ENCODE measurements at regions not wholly inside any gene's neighbourhood (a gene's known extent, or its start where the extent isn't known, plus 50 kb on each side); places are given as distances from the start of the nearest gene placed in this dataset.

DNA sequence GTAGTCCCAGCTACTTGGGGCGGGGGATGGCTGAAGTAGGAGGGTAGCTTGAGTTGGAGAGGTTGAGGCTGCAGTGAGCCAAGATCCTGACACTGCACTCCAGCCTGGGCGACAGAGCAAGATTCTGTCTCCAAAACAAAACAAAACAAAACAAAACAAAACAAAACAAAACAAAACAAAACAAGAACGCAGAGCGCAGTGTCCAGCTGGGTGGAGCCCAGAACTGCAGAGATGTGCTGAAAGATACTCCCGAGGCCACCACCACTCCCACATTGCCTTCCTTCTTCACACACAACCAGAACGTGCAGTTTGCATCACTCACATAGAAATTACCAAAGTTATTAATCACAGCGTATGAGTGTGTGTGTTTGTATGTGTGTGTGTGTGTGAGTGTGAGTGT, 222.9 kb upstream of the ASIC2 start:
- no peak for DNase-seq (ENCODE audit: low read depth)

DNA sequence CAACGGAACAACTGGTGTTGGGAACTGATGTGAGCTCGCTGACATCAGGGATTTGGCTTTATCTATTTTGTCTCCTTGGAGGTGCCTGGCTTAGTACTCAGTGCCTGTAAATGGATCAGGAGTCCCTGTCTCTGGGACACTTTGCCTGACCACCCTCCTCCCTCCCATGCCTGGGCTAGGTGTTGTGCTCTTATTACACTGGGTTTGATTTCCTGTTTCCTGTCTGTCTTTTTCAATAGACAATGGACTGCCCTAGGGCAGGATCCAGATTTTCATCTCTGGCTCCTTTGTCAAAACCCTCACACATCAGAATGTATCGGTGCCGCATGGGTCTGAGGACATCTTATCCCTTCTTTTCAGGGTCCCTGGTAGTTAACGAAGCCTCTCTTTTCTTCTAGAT, 223.6 kb upstream of the ASIC2 start:
- DNase-seq (ENCODE audit: low read depth) = no peak

DNA sequence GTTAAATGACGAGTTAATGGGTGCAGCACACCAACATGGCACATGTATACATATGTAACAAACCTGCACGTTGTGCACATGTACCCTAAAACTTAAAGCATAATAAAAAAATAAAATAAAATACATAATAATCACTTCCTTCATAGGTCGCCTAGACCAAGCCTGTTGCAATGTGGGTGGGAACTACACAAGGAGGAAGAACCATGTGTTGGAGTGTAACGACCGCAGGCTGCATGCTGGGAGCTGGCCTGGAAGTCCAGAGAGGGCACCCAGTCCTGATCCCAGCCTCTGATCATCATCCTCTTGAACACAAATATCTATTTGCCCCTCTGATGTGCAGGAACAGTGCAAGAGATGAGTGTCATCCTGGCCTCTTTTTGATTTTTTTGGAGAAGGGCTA, 224.7 kb upstream of the ASIC2 start:
- DNase-seq (ENCODE audit: low read depth) = no peak

DNA sequence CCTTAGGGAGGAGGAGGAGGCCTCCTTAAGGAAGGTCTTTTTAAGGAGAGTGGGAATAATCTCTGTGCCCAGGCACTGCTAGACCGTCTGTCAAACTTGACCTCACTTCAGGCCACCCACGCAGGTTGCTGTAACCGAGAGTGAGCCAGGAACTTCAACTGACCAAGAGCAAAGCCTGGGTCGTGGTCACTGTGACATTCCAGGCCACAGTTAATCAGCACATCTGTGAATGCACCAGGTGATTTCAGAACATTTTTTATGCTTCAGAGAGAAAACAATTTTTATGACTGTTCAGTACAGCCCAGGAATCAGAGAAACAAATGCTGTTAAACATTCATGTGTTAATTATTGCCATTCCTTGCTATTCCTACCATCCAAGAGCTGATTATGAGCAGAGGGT, 226.6 kb upstream of the ASIC2 start:
- DNase-seq (ENCODE audit: low read depth) = no peak

DNA sequence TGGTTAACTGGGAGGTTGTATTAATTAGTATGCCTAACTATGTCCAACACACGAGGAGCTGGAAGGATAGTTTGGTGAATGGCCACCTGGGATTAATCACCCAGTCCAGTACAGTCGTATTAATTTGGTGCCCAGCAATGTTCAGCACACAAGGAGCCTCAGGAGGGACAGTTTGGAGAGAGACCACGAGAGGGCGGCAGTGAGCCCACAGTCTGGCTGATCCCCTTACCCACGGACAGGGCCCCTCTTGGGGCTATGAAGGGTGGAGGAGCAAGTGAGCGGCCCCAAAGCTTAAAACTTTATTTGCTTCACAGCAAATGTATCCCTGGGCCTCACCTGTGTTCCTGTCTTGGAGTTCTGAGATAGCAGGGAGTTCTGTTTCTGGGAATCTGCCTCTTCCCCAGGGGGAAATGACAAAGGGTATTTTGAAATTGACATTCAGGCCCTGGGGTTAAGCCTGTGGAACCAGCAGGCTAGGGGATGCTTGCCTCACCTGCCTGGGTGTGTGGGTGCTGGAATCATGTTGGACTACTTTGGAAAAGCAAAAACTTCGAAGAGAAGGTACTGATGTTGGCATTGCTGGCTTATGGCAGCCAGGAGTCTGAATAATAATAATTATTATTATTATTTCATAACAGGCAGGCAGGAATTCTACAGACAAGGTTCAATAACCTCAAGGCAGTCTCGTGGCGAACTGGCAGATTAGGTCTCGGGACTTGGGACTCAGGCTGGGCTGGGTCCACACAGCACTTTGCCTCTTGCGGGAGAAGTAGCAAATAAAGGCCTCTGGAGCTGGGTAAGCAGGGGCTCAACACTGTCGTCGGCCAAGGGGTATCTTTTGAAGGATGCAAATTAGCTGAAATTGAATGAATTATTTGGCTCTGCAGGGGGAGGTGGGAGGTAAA, 227.6 kb upstream of the ASIC2 start:
- peak; percentile 1 for DNase-seq (ENCODE audit: low read depth)

DNA sequence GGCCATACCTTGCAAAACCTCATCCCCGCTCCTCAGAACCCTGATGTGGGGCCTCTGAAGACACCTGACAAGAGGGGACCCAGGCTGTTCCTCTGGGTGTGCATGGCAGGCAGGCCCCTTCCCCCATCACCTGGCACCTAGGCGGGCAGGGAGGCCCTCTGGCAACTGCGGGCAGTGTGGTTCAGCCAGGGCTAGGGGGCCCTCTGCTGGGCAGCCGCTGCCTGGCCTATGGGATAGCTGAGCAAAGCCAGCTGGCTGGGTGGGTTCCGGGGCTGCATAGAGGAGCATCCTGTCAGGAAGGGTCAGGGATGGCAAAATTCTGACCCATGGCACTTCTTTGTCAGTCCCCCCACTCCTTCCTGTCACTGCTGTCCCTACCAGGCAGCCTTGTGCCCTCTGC, 228.7 kb upstream of the ASIC2 start:
- DNase-seq (ENCODE audit: low read depth) = no peak

DNA sequence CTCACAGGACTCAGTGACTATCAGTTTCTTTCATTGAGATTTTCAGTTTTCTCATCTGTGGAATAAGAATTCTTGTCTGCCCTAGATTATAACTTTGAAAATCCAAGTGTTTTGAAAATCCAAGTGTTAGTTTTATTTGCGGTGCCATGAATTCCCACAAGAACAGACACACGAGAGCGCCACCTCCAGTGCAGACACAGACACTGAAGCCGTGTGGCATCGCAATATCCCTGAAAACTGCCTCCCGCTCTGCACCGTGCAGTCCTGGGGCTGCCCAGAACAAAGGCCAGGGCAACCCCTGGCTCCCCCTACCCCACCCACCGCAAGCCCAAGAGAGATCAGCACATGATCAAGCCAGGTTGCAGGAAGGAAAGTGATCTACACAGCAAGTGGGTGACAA, 229.5 kb upstream of the ASIC2 start:
- DNase-seq (ENCODE audit: low read depth) = no peak

DNA sequence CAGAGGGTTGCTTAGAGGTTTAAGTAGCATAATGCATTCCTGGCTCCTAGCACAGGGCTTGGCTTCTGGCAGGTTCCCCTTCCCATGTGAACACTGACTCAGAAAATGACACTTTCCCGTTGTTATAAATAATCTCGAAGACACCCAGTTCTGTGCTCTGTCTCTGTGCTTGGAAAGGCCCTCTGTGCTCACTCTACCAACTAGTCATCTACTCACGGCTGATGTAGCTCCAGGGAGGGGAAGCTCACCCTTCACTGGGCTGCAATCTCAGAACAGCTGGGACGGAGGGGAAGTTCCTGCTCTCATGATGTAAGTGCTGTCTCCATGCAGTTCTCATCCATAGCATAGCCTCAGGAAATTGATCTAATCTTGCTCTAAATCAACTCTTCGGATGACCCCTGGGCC, 230.5 kb upstream of the ASIC2 start:
- no peak for DNase-seq (ENCODE audit: low read depth)

DNA sequence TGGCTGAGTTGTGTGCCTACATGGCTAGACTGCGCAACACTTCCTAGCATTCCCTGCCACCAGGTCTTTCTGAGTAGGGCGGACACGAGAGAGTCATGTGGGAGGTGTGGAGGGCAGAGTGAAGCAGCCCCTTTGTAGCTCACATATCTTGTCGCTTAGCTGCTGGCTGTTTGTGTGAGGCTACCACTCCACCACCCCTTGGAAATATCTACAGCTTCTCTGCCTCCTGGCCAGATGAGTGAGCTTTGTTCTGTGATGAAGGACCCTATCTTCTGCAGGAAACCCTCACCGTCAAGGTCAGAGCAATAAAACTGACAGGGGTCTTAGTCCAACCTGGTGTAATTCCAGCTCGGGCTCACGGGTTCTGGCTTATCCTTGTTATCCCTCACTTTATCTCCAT, 232.1 kb upstream of the ASIC2 start:
- DNase-seq (ENCODE audit: low read depth) = no peak

DNA sequence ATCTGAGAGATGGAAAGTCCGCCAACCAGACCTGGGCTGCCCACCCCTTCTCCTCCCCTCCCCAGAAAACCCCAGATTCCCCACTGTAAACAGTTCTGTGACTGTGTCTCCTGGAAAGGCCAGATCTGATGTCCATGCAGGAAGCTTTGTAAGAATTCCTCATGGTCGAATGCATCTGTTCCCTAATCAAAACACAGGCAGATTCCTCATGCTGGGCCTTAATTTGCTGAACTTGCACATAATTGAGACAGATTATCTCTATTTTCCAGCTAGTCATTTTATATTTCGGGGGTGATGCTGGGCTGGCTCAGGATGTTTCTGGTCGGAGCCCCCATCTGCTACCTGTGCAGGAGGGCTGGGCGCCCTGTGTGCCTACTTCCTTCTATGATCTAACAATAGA, 233.6 kb upstream of the ASIC2 start:
- DNase-seq (ENCODE audit: low read depth) = no peak

DNA sequence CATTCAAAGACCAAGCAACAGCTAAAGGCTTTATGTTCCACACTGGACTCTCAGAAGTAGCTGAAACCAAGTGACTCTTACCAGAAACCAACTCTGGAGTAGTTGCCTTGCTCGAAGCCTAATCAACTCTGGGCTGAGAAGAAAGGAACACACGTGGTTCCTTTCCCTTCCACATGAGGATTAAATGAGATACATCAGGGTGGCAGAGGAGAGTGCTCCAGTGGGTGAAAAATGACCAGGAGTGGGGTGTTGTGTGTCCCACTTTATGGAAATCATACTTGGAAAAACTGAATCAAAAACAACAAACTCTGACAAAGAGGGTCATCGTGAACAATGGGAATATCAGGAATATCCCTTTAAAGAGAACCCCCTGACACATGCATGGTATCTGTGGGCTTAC, 234.2 kb upstream of the ASIC2 start:
- no peak for DNase-seq (ENCODE audit: low read depth)

DNA sequence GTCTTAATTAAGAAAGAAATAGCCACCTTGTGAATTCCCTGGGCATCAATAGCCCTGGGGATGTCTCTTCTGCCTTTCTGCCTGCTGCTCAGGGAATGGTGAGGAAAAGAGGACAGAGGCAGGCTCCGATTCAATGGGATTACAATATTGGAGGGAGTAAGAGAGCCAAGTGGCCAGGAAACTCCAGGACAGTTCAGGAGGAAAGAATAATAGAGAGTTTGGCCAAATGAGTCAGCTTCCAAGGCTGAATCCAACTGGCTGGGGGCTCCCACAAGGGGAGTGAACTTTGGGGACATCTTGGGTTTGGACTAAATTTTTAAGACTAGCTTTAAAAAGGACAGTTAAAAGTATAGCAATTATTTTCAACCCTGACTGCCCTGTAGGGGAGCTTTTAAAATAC, 235.8 kb upstream of the ASIC2 start:
- DNase-seq (ENCODE audit: low read depth) = no peak

DNA sequence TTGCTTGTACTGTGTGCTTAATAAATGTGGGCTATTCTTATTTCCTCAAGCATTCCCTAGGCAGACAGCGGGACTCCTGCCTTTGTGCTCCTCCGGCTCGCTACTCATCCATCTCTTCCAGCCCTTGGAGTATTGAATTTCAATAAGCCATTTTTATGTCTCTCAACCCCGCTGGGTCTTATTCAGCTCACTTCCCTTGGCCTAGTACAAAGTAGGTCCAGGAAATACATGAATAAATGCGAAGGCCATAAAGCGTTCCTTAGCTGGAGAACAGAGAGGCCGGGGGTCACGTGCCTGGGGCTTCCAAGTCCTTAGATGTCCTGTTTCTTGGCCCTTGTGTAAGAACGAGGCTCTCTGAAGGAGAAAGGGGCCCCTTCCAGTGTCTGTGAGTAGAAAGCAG, 236.7 kb upstream of the ASIC2 start:
- DNase-seq (ENCODE audit: low read depth) = no peak

DNA sequence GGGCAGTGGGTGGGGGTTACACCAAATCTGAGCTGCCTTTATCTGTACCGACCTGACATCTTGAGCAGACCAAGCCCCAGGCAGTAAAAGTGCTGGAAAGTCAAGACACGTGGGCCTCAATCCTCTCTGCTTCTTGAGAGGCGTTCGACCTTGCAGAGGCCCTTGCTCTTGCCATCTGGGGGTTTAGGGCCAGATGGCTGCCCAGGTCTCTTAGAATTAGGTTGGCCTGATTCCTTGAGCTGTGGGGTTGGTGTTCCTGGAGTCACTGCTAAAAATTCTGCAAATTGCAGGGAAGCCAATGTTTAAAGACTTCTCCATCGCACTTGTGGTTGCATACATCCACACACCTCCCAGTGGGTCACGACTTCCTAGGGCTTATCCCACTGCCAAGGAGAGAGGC, 238.2 kb upstream of the ASIC2 start:
- DNase-seq (ENCODE audit: low read depth) = no peak

DNA sequence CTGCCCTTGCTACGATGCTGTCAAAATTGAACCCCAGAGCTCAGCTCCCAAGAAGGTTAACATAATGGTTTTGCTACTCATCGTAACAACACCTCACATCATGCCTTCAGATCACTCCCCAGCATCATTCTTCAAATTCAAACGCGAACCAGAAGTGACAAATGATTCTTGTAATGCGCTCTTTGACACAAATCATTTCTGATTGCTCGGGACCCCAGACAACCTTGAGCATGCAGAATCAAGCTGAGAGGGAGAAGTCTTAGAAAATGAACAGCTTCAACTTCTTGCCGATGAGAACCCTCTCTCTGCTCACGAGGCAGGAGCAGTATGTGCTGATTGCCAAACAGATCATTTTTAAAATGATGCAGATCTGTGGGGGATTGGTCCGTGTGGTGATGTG, 241.0 kb upstream of the ASIC2 start:
- no peak for DNase-seq (ENCODE audit: low read depth)

DNA sequence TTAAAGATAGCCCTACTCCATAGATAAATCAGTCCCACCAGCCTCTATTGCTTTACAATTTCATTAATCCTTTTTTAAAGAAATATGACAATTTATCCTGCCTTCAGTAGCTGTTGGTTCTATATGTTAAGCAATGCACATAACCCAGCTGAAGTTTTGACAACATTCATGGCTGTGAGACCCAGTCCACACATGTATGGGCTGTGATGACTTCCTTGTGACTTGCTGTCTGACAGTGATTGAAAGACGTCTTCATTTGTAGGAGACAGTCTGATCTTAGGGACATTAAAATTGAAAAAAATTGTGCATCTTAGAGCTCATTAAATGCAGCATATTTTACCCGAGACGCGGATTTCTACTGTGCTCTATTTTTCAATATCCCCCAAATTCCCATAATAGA, 252.0 kb upstream of the ASIC2 start:
- no peak for DNase-seq (ENCODE audit: low read depth)

DNA sequence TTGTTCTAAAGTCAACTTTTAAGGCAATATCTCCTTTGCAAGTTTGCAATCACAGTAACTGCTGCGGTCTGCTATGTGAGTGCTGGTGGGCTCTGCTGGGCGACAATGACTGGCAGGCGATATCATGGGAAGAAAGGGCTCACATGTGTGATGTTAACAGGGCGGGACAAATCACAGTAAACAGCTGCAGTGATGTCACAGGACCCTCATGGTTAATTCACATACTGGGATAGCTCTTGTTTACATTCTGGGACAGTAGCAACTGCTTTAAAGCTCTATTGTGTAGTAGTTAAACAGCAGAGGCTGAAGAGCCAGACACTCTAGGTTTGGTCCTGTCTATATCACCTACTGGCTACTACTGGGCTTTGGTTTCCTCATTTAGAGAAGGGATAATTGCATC, 257.2 kb upstream of the ASIC2 start:
- DNase-seq (ENCODE audit: low read depth) = no peak

DNA sequence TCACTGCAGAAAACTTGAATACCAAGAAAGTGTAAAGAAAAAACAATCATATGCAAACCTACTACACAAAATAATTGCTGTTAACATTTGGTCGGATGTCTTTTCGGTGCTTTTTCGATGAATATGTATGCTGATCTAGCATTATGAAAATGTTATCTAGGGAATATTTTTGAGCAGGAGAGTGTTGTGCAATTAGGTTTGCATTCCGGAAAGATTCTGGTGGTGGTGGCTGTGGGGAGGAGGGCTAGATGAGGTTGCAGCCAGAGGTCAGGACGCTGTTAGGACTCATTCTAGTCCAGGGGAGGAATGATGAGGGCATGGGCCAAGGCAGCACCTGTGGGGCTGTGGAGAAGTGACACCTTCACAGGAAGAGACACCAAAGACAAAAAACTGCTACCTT, 258.0 kb upstream of the ASIC2 start:
- DNase-seq (ENCODE audit: low read depth) = no peak

DNA sequence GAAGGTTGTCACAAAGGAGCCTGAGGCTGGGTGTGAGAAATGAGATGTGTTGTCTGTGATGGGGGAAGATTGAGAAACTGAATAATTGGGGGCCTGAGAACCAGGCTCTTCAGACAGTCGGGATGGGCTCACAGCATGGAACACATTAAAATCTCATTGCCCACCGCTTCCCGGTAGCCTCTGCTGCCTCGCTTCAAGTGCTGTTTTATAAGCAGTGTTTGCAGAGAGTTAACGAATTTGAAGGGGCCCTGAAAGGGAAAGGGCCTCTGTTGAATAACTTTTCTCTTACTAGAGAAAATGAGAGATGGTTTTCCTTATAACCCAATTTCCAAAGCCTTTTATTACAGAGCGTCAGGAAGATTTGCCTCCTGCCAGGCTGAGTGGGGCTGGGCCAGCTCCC, 258.8 kb upstream of the ASIC2 start:
- no peak for DNase-seq (ENCODE audit: low read depth)

DNA sequence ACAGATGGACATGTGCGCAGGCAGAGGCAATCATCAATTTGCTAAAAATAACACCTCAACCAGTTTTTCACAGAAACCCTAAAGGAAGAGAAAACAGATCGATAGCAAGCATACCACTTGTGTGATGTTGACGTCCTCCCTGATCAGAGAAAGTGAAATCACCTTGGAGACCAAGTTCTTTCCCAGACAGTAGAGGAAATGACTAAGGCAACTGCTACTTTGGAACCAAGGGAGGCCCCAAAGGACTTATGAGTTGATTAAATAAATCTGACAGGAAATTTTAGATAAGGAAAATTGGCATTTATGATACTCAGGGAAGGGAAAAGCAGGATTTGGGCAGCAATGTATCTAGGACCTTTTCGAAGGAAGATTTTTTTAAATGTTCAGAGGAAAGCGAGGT, 267.1 kb upstream of the ASIC2 start:
- DNase-seq (ENCODE audit: low read depth) = no peak

DNA sequence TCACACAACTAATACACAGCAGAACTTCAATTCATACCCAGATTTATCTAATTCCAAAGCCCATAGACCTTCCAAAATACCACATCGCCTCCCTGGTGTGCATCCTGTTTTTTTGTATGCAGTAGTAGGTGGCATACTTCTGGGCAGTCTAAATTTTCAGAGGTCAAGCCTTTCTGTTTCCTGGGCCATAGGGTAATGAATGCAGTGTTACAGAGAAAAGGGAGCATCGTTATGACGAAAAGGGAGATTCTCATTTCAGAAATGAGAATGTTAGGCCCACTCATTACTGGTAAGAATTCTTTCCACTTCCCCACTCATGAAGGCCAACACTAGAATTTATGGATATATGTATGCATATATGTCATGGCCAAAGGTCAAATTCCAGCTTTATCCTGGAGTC, 267.8 kb upstream of the ASIC2 start:
- no peak for DNase-seq (ENCODE audit: low read depth)

DNA sequence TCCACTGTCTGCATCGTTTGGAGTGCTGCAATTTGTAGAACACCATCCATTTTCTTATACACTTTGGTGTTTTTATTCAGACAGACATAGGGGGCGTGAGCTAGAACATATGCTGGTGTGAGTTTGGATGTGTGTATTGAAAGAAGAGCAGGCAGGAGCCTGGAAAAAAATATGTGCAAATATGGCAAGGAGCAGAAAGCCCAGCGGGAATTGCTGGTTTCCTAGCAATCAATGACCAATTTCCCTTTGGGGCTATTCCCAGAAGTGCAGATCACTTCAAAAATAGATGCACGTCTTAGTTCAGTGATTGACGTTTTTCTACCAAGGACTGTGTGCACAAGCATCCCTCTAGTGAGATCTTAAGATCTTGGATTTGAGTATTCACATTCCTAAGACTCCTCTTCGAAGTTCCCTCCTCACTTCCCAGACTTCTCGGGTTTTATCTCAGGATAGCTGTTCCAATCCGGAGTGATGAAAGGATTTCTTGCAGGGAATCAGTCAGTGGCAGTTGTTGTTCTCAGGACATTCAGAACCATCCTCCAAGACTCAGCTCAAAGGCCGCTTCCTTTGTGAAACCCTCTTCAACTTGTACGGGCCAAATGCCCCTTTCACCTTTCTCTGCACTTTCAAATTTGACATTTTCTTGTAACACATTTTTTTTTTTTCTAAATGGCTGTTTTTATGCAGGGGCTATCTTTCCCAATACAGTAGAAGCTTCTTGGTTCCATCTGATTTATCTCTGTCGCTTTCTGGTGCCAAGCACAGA, 268.7 kb upstream of the ASIC2 start:
- DNase-seq (ENCODE audit: low read depth) = no peak

DNA sequence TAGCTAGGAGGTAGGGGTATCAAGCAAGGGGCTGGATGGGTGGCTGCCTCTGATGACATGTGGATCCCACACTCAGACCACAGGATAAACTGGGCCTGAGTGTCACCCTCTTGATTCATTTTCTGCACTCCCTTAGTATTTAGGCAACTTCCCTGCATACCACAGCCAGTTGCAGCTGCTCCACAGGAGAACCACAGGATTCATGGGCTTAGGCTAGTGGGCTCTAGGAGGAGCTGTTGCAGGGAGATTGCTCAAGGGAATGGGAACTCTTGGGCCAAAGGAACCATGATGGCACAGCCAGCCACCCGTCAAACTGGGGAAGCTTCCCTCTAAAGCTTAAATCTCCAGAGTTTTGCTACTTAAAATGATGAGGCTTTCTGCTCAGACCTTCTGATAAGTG, 269.7 kb upstream of the ASIC2 start:
- no peak for DNase-seq (ENCODE audit: low read depth)

DNA sequence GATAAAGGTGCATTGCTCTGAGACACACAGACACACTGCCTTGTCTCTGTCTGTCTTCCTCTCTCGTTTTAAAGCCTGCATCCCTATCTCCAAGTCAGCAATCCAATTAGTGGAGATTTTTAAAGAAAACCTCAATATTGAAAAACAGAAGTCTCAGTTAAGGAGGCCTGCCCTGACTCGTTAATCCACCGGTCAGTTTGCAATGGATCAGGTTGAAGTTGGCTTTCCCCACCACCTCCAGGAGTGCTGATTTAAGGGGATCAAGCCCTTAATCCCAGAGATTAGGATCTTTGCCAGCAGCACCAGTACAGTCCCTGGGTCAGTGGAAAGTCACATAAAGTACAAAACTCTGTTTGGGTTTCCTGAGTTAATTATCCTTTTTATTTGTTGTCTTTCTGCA, 271.1 kb upstream of the ASIC2 start:
- DNase-seq (ENCODE audit: low read depth) = no peak

Measured in stimulated activated CD8-positive, alpha-beta memory T cell treated with anti-CD3 and anti-CD28 coated beads, Interleukin-15, amount 100 ng/mL, for 1 hour (primary cell).